GM18909 (cell line): ENCODE measurements at regions not wholly inside any gene's neighbourhood (a gene's known extent, or its start where the extent isn't known, plus 50 kb on each side); places are given as distances from the start of the nearest gene placed in this dataset.

Experiments used
- ATAC-seq: cut with Tn5 transposase; IDR thresholded peaks from one replicate; pipeline ENCODE4 v1.9.1; 2021; ENCODE audit warnings: mild to moderate bottlenecking; ENCODE audit not compliant: unreplicated experiment, poor library complexity

DNA sequence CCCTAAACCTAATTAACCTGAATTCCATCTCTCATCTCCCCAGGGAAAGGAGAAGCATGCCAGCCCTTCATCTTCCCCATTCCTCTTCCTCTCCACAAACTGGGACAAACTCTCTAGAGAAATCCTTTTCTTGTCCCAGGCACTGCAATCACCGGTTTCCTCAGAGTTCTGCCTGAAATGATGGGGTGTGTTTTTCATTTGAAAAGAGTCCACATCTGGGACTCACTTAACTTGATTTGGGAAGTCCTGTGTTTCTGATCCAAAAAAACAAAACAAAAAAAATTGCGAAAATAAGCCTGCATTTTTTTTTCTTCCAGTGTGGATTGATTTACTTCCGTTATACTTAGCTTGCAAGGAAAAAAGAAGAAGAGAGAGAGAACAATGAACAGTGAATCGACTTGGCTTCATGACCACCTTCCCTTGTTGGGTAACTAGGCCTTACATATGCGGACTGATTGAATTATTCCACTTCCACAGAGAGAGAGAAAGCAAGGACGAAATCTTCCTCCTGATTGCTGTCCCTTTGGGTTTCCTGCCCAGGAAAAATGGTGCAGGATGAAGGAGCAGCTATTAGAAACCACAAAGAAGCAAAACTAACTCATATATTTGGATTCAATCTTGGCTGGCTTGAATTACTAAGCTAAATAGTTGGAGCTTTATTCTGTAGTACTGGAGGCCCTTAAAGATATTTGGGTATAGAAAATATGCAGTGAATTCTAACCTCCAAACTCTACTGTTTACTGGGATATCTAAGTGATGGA lies 506.2 kb upstream of the TBX3 start:
- no peak for ATAC-seq

DNA sequence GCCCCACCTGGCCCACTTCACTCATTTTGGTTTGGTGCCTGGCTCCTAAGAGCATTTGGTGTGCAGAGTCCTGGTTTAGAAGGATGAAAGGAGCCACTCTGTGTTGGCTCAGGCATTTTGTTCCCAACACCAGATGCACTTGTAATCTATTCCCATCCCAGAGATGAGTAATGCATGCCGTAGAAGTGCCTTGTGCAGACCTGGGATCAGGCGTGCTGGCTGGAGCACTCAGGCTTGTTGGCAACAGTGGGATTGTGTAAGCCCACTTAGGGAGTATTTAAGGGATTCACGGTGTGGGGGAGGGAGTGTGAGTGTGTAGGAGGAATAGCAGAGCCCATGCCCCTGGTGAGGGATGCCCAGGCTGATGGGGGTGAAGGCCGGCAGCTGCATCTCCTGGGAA lies 501.5 kb upstream of the TBX3 start:
- no peak for ATAC-seq

- ATAC-seq = no peak
These were observed 499.8 kb upstream of the TBX3 start for GRCh38 chr12:115183752-115184151.

DNA sequence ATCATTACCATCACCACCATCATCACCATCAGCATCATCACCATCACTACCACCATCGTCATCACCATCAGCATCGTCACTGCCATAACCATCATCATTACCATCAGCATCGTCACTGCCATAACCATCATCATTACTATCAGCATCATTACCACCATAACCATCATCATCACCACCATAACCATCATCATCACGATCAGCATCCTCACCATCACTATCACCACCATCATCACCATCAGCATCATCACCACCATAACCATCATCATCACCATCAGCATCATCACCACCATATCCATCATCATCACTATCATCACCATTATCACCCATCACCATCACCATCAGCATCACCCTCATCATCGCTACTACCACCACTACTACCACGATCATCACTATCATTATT lies 493.9 kb upstream of the TBX3 start:
- ATAC-seq = no peak

DNA sequence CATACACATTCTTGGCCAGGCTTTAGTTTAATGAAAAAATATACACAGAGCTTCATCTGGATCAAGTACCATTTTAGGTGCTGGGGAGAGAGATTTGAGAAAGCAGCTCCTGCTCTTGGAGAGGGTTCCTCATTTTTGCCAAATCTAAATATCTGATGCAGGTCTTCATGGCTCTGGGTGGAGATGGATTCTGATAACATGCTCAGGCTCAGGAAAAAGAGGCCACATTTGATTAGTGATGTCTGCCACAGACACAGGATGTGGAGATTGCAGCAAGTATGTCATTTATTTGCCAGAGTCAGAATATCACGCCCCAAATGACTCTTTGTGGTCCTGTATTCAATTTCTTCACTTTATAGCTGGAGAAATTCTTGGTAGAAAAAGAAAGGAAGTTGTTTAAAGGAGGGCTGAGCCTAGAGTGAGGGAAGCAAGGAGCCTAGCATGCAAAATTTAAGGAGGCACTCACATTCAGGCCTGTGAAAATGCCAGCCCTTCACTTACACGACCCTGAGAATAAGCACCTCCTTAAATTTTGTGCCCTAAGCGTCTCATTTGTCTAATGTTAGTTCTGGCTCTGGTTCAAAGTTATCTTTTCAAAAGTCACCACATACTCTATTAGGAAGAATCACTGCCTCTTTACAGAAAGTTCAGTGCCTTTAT lies 492.9 kb upstream of the TBX3 start:
- no peak for ATAC-seq

- ATAC-seq = no peak
These were observed 490.9 kb upstream of the TBX3 start for GRCh38 chr12:115174920-115175319.

GRCh38 chr12:115172521-115172920 lies 488.5 kb upstream of the TBX3 start:
- ATAC-seq = no peak

GRCh38 chr12:115169981-115170380 lies 486.0 kb upstream of the TBX3 start:
- no peak for ATAC-seq

DNA sequence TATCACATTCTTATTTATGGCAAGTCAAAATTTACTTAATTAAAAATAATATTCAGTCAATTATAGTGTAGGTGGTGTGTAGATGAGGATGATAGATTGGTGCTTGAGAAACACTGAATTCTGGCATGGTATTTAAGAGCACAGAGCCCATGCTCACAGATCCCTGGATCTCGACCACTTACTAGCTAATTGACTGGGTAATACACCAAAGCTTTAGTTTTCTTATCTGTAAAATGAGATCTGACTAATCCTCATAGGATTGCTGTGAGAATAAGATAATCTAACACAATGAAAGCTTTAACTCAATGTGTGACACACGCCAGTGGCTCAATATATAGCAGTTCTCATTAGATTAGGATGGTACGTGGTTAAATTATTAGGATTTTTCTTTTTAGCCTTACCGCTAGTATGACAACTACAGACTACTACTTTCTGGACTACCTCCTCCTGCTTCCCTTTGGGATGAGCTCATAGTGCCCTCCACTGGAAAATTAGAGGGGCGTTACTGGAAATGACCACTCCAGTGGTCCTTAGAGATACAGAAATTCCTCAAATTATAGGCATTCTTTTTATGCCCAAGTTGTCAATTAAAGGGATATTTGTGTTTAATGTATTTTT lies 482.8 kb upstream of the TBX3 start:
- no peak for ATAC-seq

DNA sequence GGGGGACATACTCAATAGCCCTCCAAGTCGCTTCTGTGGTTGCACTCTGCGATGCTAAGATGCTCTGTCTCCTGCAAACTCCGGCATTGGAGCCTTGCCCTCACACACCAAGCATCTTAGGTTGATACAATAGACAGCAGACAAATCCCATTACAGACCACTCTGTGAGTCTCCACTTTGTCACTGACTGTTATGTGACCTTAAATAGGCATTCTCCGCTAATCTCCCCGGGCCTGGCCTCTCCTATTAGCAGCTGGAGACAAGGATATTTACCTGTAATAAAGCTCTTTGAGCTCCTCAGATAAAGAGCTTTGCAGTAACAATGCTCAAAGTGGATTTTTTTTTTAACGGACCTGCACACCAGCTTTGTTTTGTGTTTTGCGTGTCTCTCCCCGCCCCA lies 479.7 kb upstream of the TBX3 start:
- no peak for ATAC-seq

DNA sequence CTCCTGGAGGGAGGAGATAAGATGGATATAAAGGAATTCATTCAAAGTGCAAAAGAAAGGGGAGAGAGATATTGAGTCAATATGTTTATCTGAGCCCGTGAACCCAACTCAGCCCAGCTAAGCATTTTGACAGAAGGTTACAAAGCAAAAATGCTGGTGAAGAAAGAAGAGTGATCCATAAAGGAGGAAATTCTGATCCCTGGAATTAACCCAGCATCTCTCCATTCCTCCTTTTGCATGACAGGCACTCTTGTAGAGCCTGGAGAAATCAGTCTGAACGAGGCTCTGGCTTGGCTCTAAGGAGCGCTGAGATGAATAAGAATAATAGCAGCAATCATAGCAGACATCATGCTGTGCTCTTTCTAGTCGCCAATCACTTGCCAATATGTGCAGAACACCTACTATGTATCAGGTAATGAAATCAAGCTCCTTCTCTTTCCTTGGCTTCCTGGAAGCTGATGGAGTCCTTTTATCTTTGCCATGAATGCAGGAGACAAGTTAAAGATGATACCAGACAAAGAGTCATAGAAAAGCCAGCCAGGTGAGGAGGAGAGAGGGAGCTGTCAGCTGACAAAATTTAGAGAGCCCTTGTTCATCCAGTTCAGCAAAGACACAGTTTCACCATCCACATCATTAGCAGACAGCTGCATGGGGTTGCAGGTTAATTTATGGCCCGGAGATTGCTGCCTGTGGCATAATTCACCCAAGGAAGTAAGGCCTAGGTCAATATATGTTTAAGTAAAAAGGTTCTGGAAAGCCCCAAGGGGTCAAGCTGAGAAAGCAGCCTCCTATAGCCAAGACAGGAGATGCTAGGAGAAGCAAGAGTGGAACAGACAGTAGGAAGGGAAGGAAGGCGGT lies 476.5 kb upstream of the TBX3 start:
- no peak for ATAC-seq

DNA sequence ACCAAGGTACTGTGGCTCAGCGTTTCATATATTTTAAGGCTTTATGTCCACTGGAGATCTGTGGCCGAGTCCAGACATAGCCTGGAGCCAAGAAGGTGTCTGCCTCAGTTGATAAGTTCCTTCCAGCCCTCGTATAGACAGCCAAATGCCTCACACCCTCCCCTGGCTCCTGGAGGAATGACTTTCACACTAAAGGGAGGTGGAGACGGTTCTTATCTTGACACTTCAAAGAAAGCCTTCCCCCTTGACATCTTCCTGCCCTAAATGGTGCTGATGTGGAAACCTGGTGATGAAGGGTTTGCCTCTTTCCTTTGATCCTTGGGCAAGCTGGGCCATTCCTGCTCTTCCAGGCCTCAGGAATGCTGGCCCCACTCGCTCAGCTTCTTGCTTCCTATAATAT lies 474.8 kb upstream of the TBX3 start:
- no peak for ATAC-seq

GRCh38 chr12:115155665-115156645 lies 472.0 kb upstream of the TBX3 start:
- ATAC-seq = no peak

DNA sequence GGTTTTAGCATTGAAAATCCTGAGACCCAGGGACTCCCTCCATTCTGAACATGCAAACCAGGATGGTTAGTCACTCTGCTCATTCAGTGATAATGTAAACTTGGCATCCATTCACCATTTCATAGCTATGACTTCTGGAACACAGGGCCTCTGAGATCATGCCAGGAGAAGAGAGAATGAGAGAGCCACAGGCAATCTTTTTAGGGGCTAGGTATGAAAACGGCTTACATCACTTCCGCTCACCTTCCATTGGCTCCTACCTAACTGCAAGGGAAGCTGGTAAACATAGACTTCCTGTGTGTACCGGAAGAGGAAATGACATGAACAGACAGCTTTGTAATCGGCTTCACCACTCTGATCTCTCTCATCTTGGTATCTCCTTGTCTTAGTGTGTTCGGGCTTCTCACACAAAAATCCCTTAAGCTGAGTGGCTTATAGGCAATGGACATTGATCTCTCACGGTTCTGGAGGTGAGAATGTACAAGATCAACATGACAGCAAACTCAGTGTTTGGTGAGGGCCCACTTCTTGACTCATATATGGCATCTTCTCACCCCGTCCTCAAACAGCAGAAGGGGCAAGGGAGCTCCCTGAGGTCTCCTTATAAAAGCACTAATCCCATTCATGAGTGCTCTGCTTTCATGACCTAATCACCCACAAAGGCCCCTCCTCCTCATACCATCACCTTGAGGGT lies 465.9 kb upstream of the TBX3 start:
- no peak for ATAC-seq

DNA sequence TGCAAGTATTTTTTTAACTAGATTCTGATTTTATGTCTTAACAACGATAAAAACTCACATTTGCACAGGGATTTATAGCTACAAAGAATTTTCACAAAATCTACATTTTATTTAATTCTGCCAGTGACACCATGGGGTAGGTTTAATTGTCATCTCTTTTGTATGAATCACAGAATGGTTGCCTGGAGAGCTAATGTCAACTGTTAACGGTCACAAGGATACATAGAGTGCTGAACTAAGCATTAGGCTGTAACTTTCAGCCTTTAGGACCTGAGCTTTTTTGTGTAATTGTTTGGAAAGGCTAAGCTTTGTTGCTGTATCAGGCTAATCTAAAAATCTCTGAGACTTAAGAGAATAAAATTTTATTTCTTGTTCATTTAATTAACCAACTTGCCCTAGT lies 465.3 kb upstream of the TBX3 start:
- ATAC-seq = no peak

DNA sequence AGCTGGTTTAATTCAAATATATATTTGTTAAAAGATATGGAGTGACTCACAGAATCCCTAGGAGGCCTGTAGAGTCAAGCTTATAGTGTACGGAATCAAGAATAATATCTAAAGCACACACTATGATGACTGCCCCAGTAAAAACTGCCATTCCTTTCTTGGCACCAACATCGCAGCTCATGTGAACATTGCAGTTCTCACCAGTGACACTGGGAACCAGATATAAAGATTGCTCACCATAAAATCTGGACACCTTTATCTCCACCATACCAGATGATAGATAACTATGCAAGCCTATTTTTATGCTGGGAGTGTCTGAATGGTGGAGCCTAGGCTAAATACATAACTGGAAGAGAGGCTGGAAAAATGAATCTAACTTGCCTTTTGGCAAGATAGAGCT lies 463.9 kb upstream of the TBX3 start:
- no peak for ATAC-seq

DNA sequence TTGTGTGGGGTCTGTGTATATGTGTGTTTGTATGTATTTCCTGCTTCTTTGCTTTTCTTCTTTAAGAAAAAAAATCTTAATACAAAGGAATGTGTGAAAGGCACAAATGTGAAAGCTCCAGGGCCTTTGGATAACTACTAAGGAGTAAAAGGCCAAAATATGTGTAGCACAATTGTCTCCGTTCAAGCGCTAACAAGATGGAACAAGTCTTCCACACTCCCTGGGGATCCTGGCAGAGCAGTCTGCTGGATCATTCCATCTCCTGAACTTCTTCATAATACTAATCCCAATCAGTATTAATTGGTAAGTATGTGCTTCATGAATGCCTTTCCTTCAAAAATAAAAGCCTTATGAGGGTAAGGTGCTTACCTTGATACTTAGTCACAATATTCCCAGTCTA lies 462.5 kb upstream of the TBX3 start:
- no peak for ATAC-seq

DNA sequence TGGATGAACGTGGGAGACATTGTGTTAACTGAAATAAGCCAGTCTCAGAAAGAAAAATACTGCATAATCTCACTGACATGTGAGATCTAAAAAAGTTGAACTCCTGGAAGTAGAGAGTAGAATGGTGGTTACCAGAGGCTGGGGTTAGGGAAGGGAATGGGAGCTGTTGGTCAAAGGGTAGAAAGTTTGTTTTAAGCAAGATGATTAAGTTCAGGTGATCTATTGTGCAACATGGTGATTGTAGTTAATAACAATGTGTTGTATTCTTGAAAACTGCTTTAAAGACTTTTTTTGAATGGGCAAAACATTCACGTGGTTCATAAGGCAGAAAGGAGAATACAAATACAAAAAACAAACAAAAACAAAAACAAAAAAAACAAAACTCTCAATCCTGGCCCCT lies 460.4 kb upstream of the TBX3 start:
- ATAC-seq = no peak

GRCh38 chr12:115140981-115141655 lies 457.1 kb upstream of the TBX3 start:
- ATAC-seq = no peak
